Caki2 (cell line): ENCODE measurements at regions not wholly inside any gene's neighbourhood (a gene's known extent, or its start where the extent isn't known, plus 50 kb on each side); places are given as distances from the start of the nearest gene placed in this dataset.

Experiments
- DNase-seq: peaks from one replicate; pipeline ENCODE4 v3.0.0-alpha.2; 2015; ENCODE audit warnings: low read depth
- in situ Hi-C: cut with HindIII; loops from 2 replicates; pipeline ENCODE4 v1.10.0; 2016; ENCODE audit warnings: low sequenced_read_pairs, low pct_unique_long_range_greater_than_20kb, mixed read lengths

DNA sequence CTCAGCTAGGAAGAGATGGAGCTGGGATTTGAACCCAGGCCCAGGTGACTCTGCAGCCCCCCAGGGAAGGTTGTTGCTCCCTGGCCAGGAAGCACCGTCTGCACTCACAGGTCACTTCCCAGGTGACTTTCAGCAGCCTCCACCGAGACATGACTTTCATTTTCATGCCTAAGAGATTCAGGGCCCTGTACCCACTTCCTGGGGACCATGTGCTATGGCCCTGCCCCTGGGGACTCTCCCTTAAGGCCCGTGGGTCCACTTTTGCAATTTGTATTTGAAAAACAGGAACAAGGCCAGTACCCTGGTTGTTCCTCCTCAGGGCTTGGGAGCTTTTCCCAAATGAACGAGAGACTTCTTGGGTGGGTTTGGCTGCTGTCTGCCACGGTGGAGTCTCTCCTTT is 191.0 kb downstream of the IRF8 start:
- in situ Hi-C loops, result loop anchor here (25.0 kb wide), 1 partner anchor 422 kb away; the partner anchor contains the start of gene FOXF1
- DNase-seq, result no peak

DNA sequence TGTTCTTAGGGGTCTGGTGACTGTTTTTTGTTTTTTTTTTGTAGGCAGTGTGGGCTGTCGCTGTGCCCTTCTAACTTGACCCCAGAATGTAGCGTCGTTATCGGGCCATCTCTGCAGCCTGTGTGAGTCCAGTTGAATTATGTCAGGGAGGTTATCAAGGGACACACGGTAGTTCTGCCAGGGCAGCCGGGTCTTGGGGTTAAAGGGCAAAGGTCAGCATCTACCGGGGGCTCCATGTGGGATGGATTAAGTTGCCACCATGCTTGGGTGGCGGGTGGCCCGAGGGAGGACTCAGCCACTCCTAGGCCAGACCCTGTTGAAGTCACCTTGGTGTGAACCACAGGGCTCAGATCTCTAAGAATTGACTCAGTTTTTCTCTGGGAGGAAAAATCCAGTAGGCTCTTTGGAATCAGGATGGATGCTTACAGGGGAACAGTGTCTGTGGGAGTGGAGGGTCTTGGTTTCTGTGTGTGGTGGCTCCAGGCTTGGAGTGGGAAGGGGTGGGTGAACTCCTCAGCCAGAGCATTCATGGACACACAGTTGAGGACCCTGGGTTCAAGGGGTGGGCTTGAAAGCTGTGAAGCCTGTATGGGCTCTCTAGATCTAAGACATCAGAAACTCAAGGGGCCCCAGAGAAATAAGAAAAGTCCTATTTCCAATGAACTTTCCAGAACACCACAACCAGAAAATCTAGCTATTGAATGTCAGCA is 191.7 kb downstream of the IRF8 start:
- DNase-seq, result no peak
- in situ Hi-C loops, result loop anchor here (25.0 kb wide), 1 partner anchor 422 kb away; the partner anchor contains the start of gene FOXF1

DNA sequence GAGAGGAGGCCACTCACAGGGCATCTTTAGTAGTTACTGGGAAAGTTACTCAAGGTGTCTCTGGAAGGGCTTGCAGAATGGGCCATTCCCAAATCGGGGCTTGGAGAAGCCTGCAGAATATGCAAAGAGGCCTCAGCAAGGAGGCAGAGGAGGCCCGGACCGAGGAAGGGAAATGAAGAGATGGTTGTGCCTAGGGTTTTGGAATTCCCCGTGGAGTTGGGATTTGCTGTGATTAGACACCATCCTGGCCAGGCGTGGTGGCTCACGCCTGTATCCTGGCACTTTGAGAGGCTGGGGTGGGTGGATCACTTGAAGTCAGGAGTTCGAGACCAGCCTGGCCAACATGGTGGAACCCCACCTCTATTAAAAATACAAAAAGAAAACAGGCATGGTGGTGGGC is 193.0 kb downstream of the IRF8 start:
- in situ Hi-C loops, result loop anchor here (25.0 kb wide), 1 partner anchor 420 kb away; the partner anchor contains the start of gene FOXF1

GRCh38 chr16:86092586-86093480 is 193.9 kb downstream of the IRF8 start:
- in situ Hi-C loops, result loop anchor here (25.0 kb wide), 1 partner anchor 419 kb away; the partner anchor contains the start of gene FOXF1
- no peak for DNase-seq

More for the DNA sequence above, 193.0 kb downstream of the IRF8 start:
- DNase-seq, result no peak

- in situ Hi-C loops, result loop anchor here (25.0 kb wide), 1 partner anchor 418 kb away; the partner anchor contains the start of gene FOXF1
- no peak for DNase-seq
Observed at GRCh38 chr16:86093801-86094750, 195.1 kb downstream of the IRF8 start.

GRCh38 chr16:86095131-86095752 is 196.3 kb downstream of the IRF8 start:
- in situ Hi-C loops, result loop anchor here (25.0 kb wide), 1 partner anchor 417 kb away; the partner anchor contains the start of gene FOXF1
- no peak for DNase-seq

- DNase-seq, result no peak
- in situ Hi-C loops, result loop anchor here (25.0 kb wide), 1 partner anchor 416 kb away; the partner anchor contains the start of gene FOXF1
Observed at GRCh38 chr16:86095906-86096485, 197.0 kb downstream of the IRF8 start.

DNA sequence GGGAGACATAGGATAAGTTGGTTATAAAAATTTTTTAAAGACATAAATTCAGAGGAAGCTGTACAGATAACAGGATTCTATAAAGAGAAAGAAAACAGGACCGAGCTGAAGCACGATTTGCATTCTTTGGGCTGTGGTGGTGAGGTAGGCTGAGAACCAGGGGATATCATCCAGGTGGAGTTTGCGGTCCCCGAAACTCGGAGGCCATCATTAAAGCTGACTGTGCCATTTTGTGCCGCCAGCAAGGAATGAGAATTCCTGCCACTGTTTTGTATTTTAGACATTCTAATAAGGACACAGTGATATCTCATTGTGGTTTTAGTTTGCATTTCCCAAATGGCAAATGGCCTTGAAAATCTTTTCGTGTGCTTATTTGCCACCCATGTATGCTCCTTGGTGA is 197.9 kb downstream of the IRF8 start:
- in situ Hi-C loops, result loop anchor here (25.0 kb wide), 1 partner anchor 415 kb away; the partner anchor contains the start of gene FOXF1
- DNase-seq, result no peak

- in situ Hi-C loops, result loop anchor here (25.0 kb wide), 1 partner anchor 413 kb away; the partner anchor contains the start of gene FOXF1
- DNase-seq, result no peak
Observed at GRCh38 chr16:86099326-86099725, 200.4 kb downstream of the IRF8 start.

GRCh38 chr16:86100205-86101136 is 201.5 kb downstream of the IRF8 start:
- in situ Hi-C loops, result no loop called here
- no peak for DNase-seq

DNA sequence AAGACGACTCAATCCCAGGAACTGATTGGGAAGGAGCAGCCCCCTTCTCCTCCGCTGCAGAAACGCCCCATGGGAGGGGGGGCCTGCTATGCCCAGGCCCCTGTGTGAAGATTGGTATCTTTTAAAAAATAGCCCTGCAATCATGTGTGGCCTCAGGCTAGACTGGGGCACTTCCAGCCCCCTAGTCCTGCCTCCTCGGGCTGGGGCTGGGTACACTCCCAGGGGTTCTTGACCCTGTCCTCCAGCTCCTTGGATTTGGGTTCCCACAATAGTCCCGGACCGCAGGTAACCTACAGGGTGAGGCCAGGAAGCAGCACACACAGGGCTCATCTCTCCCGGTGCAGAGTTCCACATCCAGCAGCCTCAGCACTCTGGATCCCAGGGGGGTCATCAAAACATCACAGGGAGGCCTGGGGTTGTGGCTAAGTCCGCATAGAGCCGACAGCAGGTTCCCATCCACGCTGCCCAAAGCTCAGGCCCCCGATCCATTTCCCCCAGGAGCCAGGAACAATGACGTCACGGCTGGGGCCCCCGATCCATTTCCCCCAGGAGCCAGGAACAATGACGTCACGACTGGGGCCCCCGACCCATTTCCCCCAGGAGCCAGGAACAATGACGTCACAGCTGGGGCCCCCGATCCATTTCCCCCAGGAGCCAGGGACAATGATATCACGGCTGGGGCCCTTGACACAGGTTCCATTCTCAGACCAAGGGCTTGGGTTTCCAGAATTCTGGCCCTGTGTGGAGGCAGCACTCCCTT is 202.4 kb downstream of the IRF8 start:
- in situ Hi-C loops, result no loop called here

GRCh38 chr16:86101897-86102157 is 202.9 kb downstream of the IRF8 start:
- in situ Hi-C loops, result no loop called here
- no peak for DNase-seq

More for the DNA sequence above, 202.4 kb downstream of the IRF8 start:
- no peak for DNase-seq

- in situ Hi-C loops, result no loop called here
- DNase-seq, result no peak
Observed at GRCh38 chr16:86103320-86103719, 204.4 kb downstream of the IRF8 start.

GRCh38 chr16:86104537-86105048 is 205.6 kb downstream of the IRF8 start:
- in situ Hi-C loops, result no loop called here
- DNase-seq, result no peak

- no peak for DNase-seq
- in situ Hi-C loops, result no loop called here
Observed at GRCh38 chr16:86107215-86107825, 208.4 kb downstream of the IRF8 start.
